ENCODE measurements at regions not wholly inside any gene's neighbourhood (a gene's known extent, or its start where the extent isn't known, plus 50 kb on each side); places are given as distances from the start of the nearest gene placed in this dataset.

- Histone ChIP-seq H3K27ac (ENCODE audit: low read length) (no peak overlapping the region), H3K9ac (ENCODE audit: low read length) (no peak overlapping the region), H3K4me2 (ENCODE audit: low read length) (no peak overlapping the region), H3K36me3 (ENCODE audit: low read depth, low read length) (no peaks in the 10 kb centered on the region), H4K20me1 (ENCODE audit: low read length) (no peaks in the 10 kb centered on the region), H3K79me2 (ENCODE audit: low read length) (no peaks in the 10 kb centered on the region), H3K27me3 (ENCODE audit: low read length) (no peaks in the 10 kb centered on the region), H3F3A (ENCODE audit: low read length, unreplicated experiment) (no peaks in the 10 kb centered on the region), H3K9me2 (replicated peaks; ENCODE audit: low read length) (no peaks in the 10 kb centered on the region), H3K4me1 (ENCODE audit: insufficient read depth, low read length) (no peaks in the 10 kb centered on the region), H2AFZ (ENCODE audit: low read length) (no peak overlapping the region), H3K4me3 (ENCODE audit: low read length) (no peak overlapping the region), H3K9me3 (ENCODE audit: low read length) (no peaks in the 10 kb centered on the region)
- intact Hi-C loops (cut with micrococcal nuclease) = no loop called here
- no peak for DNase-seq
- no peak for ATAC-seq
- BruUV-seq (replicated peaks) = no TSS peak
- CTCF ChIA-PET = no interaction called here
- POLR2A ChIA-PET (ENCODE audit: unreplicated experiment) = no interaction called here
- TF ChIP-seq CTCF (conservative IDR thresholded peaks at IDR 0.05; ENCODE audit: low read depth, low read length) (no peak), EZH2 (IDR thresholded peaks at IDR 0.05; ENCODE audit: low read length, unreplicated experiment) (no peak), EZH2phosphoT487 (IDR thresholded peaks at IDR 0.05; ENCODE audit: borderline replicate concordance, low read length) (no peak)
Observed at GRCh38 chr4:13316354-13316753, 167.8 kb downstream of the RAB28 start.

- ChIA-PET POLR2A (ENCODE audit: unreplicated experiment) (no interaction called here), CTCF (no interaction called here)
- Histone ChIP-seq H3K9ac (ENCODE audit: low read length) (no peak overlapping the region), H3K27ac (ENCODE audit: low read length) (no peak overlapping the region), H3K9me3 (ENCODE audit: low read length) (no peaks in the 10 kb centered on the region), H3K4me3 (ENCODE audit: low read length) (no peak overlapping the region), H3K27me3 (ENCODE audit: low read length) (no peaks in the 10 kb centered on the region), H3K4me1 (ENCODE audit: insufficient read depth, low read length) (peaks cover 11% of the 10 kb centered on the region), H3K36me3 (ENCODE audit: low read depth, low read length) (no peaks in the 10 kb centered on the region), H2AFZ (ENCODE audit: low read length) (no peak overlapping the region), H3F3A (ENCODE audit: low read length, unreplicated experiment) (no peaks in the 10 kb centered on the region), H3K79me2 (ENCODE audit: low read length) (no peaks in the 10 kb centered on the region), H3K9me2 (replicated peaks; ENCODE audit: low read length) (no peaks in the 10 kb centered on the region), H4K20me1 (ENCODE audit: low read length) (no peaks in the 10 kb centered on the region), H3K4me2 (ENCODE audit: low read length) (no peak overlapping the region)
- no peak for TF ChIP-seq EZH2phosphoT487 (IDR thresholded peaks at IDR 0.05; ENCODE audit: borderline replicate concordance, low read length)
- TF ChIP-seq CTCF (conservative IDR thresholded peaks at IDR 0.05; ENCODE audit: low read depth, low read length) = no peak
- DNase-seq (no peak), ATAC-seq (no peak)
- intact Hi-C loops (cut with micrococcal nuclease) = no loop called here
- no TSS peak for BruUV-seq (replicated peaks)
Observed at GRCh38 chr4:13313856-13314255, 170.3 kb downstream of the RAB28 start.

- Histone ChIP-seq H3K27me3 (ENCODE audit: low read length) (no peaks in the 10 kb centered on the region), H3K79me2 (ENCODE audit: low read length) (no peaks in the 10 kb centered on the region), H3F3A (ENCODE audit: low read length, unreplicated experiment) (no peaks in the 10 kb centered on the region), H2AFZ (ENCODE audit: low read length) (no peak overlapping the region), H3K9me3 (ENCODE audit: low read length) (no peaks in the 10 kb centered on the region), H3K27ac (ENCODE audit: low read length) (no peak overlapping the region), H3K36me3 (ENCODE audit: low read depth, low read length) (no peaks in the 10 kb centered on the region), H3K9me2 (replicated peaks; ENCODE audit: low read length) (no peaks in the 10 kb centered on the region), H3K4me2 (ENCODE audit: low read length) (no peak overlapping the region), H4K20me1 (ENCODE audit: low read length) (no peaks in the 10 kb centered on the region), H3K4me1 (ENCODE audit: insufficient read depth, low read length) (peaks cover 11% of the 10 kb centered on the region), H3K4me3 (ENCODE audit: low read length) (no peak overlapping the region), H3K9ac (ENCODE audit: low read length) (no peak overlapping the region)
- DNase-seq = no peak
- no peak for TF ChIP-seq CTCF (conservative IDR thresholded peaks at IDR 0.05; ENCODE audit: low read depth, low read length)
- no peak for TF ChIP-seq EZH2phosphoT487 (IDR thresholded peaks at IDR 0.05; ENCODE audit: borderline replicate concordance, low read length)
- TF ChIP-seq EZH2 (IDR thresholded peaks at IDR 0.05; ENCODE audit: low read length, unreplicated experiment) = no peak
- ChIA-PET CTCF (no interaction called here), POLR2A (ENCODE audit: unreplicated experiment) (no interaction called here)
- ATAC-seq = no peak
- BruUV-seq (replicated peaks) = no TSS peak
- intact Hi-C loops (cut with micrococcal nuclease) = no loop called here
Observed at GRCh38 chr4:13312264-13312663, 171.9 kb downstream of the RAB28 start.

Measured in PC-3 (cell line).